IPS-18a (cell line): ENCODE measurements at regions not wholly inside any gene's neighbourhood (a gene's known extent, or its start where the extent isn't known, plus 50 kb on each side); places are given as distances from the start of the nearest gene placed in this dataset.
"Not testable (repeated sequence)": the region's sequence is repeated elsewhere in the genome, so short reads cannot be mapped to it uniquely, and the experiment has no call there.

ENCODE experiments used
- H3K27ac ChIP-seq: one replicate; pipeline ENCODE4 v1.5.1; 2013; ENCODE audit warnings: low read length
- H3K27me3 ChIP-seq: one replicate; pipeline ENCODE4 v1.6.1; 2013; ENCODE audit warnings: mild to moderate bottlenecking, low read length; ENCODE audit not compliant: control insufficient read depth, insufficient read depth
- H3K36me3 ChIP-seq: one replicate; pipeline ENCODE4 v1.6.1; 2013; ENCODE audit warnings: low read depth, low read length; ENCODE audit not compliant: control insufficient read depth
- H3K4me1 ChIP-seq: one replicate; pipeline ENCODE4 v1.6.1; 2013; ENCODE audit warnings: low read depth, low read length; ENCODE audit not compliant: control insufficient read depth
- H3K4me3 ChIP-seq: one replicate; pipeline ENCODE4 v1.5.1; 2013; ENCODE audit warnings: low read length
- H3K9ac ChIP-seq: one replicate; pipeline ENCODE4 v1.6.1; 2013; ENCODE audit warnings: mild to moderate bottlenecking, low read length, moderate library complexity
- H3K9me3 ChIP-seq: one replicate; pipeline ENCODE4 v1.6.1; 2013; ENCODE audit warnings: low read depth, low read length; ENCODE audit not compliant: control insufficient read depth

DNA sequence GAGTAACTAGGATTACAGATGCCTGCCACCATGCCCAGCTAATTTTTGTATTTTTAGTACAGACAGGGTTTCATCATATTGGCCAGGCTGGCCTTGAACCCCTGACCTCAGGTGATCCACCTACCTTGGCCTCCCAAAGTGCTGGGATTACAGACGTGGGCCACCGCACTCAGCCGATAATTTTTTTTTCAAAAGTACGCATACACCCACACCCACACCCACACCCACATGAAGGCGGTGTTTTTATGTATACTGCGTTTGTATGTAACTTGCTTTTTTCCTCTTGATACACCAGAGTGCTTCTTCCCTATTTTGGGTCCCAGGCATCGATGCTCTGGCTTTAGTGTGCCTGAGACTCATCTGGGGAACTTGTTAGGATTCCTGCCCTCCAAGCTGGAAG lies 2932.3 kb downstream of the RPIA start:
- not testable (repeated sequence) for H3K4me3 ChIP-seq, H3K9ac ChIP-seq, H3K4me1 ChIP-seq, H3K27me3 ChIP-seq, H3K9me3 ChIP-seq, H3K27ac ChIP-seq, H3K36me3 ChIP-seq

DNA sequence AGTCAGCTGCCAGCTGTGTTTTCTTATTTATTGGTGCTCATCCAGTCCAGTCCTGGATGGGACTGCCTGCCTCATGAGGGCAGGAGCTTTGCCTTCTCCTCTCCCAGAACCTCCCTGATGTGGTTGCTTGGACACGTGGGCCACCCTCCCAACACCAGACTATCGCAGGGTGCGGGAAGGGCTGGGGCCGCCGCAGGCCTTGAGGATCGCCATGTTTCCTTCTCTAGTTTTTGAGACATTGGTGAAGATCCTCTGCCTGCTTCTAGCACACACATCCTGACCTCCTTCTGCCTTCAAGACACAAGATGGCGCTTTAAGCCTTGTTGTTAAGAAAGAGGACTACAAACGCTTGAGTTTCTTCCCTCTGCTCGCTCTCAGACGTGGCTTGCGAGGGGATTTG lies 2937.0 kb downstream of the RPIA start:
- H3K27me3 ChIP-seq, H3K4me1 ChIP-seq, H3K9me3 ChIP-seq, H3K27ac ChIP-seq, H3K9ac ChIP-seq, H3K36me3 ChIP-seq, H3K4me3 ChIP-seq: not testable (repeated sequence)

GRCh38 chr2:91657193-91657592 lies 2965.7 kb downstream of the RPIA start:
- H3K4me3 ChIP-seq, H3K36me3 ChIP-seq, H3K9ac ChIP-seq, H3K27ac ChIP-seq, H3K27me3 ChIP-seq, H3K9me3 ChIP-seq, H3K4me1 ChIP-seq: not testable (repeated sequence)

DNA sequence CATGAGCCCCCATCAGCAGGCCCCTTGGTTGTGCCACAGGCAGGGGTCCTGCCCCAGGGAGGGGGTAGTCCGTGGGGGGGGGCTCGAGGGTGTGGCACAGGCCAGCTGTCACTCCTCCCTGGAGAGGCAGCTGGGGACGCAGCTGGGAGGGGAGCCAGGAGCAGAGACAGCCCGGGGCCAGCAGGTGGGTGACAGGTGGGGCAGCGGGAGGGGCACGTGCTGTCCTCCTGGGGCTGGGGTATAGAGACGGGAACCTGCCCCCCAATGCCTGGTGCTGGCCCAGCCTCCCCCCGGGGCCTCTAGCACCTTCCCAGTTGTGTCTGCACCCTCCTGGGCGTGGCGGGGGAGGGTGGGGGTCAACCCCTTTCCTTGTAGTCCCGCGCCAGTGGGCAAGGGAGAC lies 2966.9 kb downstream of the RPIA start:
- not testable (repeated sequence) for H3K27ac ChIP-seq, H3K4me3 ChIP-seq, H3K4me1 ChIP-seq

DNA sequence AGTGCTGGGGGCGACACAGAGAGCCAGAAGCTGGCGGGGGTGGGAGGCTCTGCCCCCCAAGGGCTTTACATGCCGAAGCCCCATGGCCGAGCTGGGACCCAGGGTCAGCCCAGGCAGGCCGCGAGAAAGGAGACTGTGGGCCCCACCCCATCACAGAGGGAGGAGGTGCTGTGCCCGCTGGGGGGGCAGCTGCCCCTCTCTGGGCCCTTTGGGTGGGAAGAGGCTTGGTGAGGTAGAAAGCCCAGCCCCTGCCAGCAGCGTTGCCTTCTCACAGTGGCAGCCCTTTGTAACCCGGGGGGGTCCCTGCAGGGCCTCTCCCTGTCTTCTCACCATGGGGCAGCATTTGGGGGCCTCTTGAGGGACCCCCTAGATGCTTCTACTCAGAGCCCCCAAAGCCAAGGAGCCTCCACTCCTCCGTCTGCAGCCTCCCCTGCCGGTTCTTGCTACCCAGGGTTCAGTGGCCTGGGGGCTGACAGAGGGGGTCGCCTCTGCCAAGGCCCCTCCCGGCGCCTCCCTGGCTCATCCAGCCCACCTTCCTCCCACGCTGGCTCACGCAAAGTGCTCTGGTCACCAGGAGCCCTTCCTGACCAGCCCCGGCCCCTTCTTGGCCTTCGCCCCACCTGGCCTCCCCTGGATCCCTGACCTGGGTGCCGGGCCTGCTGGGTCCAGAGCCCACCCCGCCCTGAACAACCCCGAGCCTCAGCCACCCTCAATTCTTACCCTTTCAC lies 2967.9 kb downstream of the RPIA start:
- not testable (repeated sequence) for H3K4me1 ChIP-seq, H3K9ac ChIP-seq, H3K27ac ChIP-seq, H3K4me3 ChIP-seq, H3K9me3 ChIP-seq, H3K36me3 ChIP-seq, H3K27me3 ChIP-seq

More for the DNA sequence above, 2966.9 kb downstream of the RPIA start:
- H3K9ac ChIP-seq, H3K9me3 ChIP-seq, H3K27me3 ChIP-seq, H3K36me3 ChIP-seq: not testable (repeated sequence)

DNA sequence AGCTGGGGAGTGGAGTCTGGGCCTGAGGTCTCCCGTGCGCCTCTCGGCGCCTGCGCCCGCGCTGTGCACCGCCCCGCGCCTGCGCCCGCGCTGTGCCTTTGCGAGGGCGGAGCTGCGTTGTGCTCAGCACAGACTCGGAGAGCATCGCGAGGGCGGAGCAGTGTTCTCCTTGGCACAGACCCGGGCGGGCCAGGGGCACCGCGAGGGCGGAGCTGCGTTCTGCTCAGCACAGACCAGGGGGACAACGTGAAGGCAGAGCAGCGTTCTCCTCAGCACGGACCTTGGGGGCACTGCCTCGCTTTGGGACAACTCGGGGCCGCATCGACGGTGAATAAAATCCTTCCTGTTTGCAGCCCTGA lies 2968.4 kb downstream of the RPIA start:
- not testable (repeated sequence) for H3K27ac ChIP-seq, H3K9me3 ChIP-seq, H3K9ac ChIP-seq, H3K36me3 ChIP-seq, H3K4me1 ChIP-seq, H3K27me3 ChIP-seq
- H3K4me3 ChIP-seq = peak overlapping the region; percentile 27

DNA sequence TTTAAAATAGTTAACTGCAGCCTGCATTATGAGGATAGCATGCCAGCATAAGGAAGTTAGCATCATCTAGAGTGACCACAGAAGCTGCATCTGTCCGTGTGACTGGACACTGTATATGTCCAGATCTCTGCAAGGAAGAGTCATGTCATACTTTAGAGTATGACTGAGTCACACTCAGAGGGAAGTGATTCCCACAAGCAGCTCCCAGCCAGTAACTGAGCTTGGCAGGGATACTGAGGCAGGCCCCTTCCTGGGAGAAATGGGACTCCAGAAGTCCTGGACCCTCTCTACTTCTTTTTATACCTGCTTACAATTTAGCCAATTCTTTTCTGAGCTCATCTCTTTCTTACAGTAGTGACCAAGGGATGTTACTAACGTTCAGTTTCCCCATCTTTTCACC lies 2975.9 kb downstream of the RPIA start:
- not testable (repeated sequence) for H3K9ac ChIP-seq, H3K4me1 ChIP-seq, H3K36me3 ChIP-seq, H3K9me3 ChIP-seq, H3K27me3 ChIP-seq, H3K27ac ChIP-seq, H3K4me3 ChIP-seq

- H3K9me3 ChIP-seq, H3K27ac ChIP-seq, H3K4me3 ChIP-seq, H3K4me1 ChIP-seq, H3K36me3 ChIP-seq, H3K9ac ChIP-seq: not testable (repeated sequence)
- peaks cover 12% of the 10 kb centered on the region for H3K27me3 ChIP-seq
These were observed 2994.1 kb downstream of the RPIA start for GRCh38 chr2:91685541-91685940.

DNA sequence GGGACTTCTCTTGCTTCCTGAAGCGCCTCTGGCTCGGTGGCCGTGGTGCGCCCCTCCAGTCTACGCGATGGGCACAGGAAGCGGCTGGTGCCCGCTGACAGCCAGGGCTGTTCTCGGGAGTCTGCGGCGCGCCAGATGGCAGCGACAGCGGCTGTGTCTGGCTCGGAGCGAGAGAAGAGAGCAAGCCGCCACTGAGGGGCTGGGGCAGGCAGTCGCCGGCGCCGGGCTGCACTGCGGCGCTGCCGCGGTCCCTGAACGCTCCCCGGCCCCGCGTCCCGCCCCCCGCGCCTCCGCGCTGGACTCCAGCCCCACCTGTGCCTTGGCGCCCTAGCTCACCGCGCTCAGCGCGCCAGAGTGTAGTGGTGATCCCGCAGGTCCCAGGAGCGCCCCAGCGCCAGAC lies 2994.6 kb downstream of the RPIA start:
- H3K4me3 ChIP-seq = peak overlapping the region; percentile 17
- H3K4me1 ChIP-seq, H3K9ac ChIP-seq, H3K27ac ChIP-seq, H3K36me3 ChIP-seq, H3K9me3 ChIP-seq: not testable (repeated sequence)
- peaks cover 12% of the 10 kb centered on the region for H3K27me3 ChIP-seq
